ENCODE measurements at regions not wholly inside any gene's neighbourhood (a gene's known extent, or its start where the extent isn't known, plus 50 kb on each side); places are given as distances from the start of the nearest gene placed in this dataset.

- Histone ChIP-seq H3K27ac (ENCODE audit: low read length) (no peak overlapping the region), H3K36me3 (ENCODE audit: control insufficient read depth in 1 of 2, insufficient read depth in 2 of 2, low read length in 2 of 2) (no peaks in the 10 kb centered on the region), H3K9me3 (ENCODE audit: control insufficient read depth in 1 of 2, low read length in 2 of 2) (no peaks in the 10 kb centered on the region), H3K27me3 (ENCODE audit: low read depth, low read length) (no peaks in the 10 kb centered on the region), H3K4me3 (ENCODE audit: low read depth in 1 of 2, low read length in 2 of 2) (no peak overlapping the region), H3K4me1 (ENCODE audit: control insufficient read depth in 1 of 2, insufficient read depth in 2 of 2, low read length in 2 of 2) (no peaks in the 10 kb centered on the region)
Observed at GRCh38 chr14:87067591-87067990, 925.4 kb downstream of the GALC start.

GRCh38 chr14:87067061-87067460 lies 925.9 kb downstream of the GALC start:
- H3K9me3 ChIP-seq (ENCODE audit: control insufficient read depth in 1 of 2, low read length in 2 of 2), result no peaks in the 10 kb centered on the region
- no peaks in the 10 kb centered on the region for H3K36me3 ChIP-seq (ENCODE audit: control insufficient read depth in 1 of 2, insufficient read depth in 2 of 2, low read length in 2 of 2)
- no peak overlapping the region for H3K27ac ChIP-seq (ENCODE audit: low read length)
- H3K4me1 ChIP-seq (ENCODE audit: control insufficient read depth in 1 of 2, insufficient read depth in 2 of 2, low read length in 2 of 2), result no peaks in the 10 kb centered on the region
- no peaks in the 10 kb centered on the region for H3K27me3 ChIP-seq (ENCODE audit: low read depth, low read length)
- no peak overlapping the region for H3K4me3 ChIP-seq (ENCODE audit: low read depth in 1 of 2, low read length in 2 of 2)

GRCh38 chr14:87066221-87066817 lies 926.7 kb downstream of the GALC start:
- Histone ChIP-seq H3K27me3 (ENCODE audit: low read depth, low read length) (no peaks in the 10 kb centered on the region), H3K4me3 (ENCODE audit: low read depth in 1 of 2, low read length in 2 of 2) (no peak overlapping the region), H3K4me1 (ENCODE audit: control insufficient read depth in 1 of 2, insufficient read depth in 2 of 2, low read length in 2 of 2) (no peaks in the 10 kb centered on the region), H3K36me3 (ENCODE audit: control insufficient read depth in 1 of 2, insufficient read depth in 2 of 2, low read length in 2 of 2) (no peaks in the 10 kb centered on the region), H3K27ac (ENCODE audit: low read length) (no peak overlapping the region), H3K9me3 (ENCODE audit: control insufficient read depth in 1 of 2, low read length in 2 of 2) (no peaks in the 10 kb centered on the region)

GRCh38 chr14:87065366-87065765 lies 927.6 kb downstream of the GALC start:
- H3K9me3 ChIP-seq (ENCODE audit: control insufficient read depth in 1 of 2, low read length in 2 of 2), result no peaks in the 10 kb centered on the region
- H3K4me3 ChIP-seq (ENCODE audit: low read depth in 1 of 2, low read length in 2 of 2), result no peak overlapping the region
- no peak overlapping the region for H3K27ac ChIP-seq (ENCODE audit: low read length)
- no peaks in the 10 kb centered on the region for H3K4me1 ChIP-seq (ENCODE audit: control insufficient read depth in 1 of 2, insufficient read depth in 2 of 2, low read length in 2 of 2)
- no peaks in the 10 kb centered on the region for H3K27me3 ChIP-seq (ENCODE audit: low read depth, low read length)
- H3K36me3 ChIP-seq (ENCODE audit: control insufficient read depth in 1 of 2, insufficient read depth in 2 of 2, low read length in 2 of 2), result no peaks in the 10 kb centered on the region

GRCh38 chr14:87063181-87063580 lies 929.8 kb downstream of the GALC start:
- Histone ChIP-seq H3K27me3 (ENCODE audit: low read depth, low read length) (no peaks in the 10 kb centered on the region), H3K4me3 (ENCODE audit: low read depth in 1 of 2, low read length in 2 of 2) (no peak overlapping the region), H3K27ac (ENCODE audit: low read length) (no peak overlapping the region), H3K9me3 (ENCODE audit: control insufficient read depth in 1 of 2, low read length in 2 of 2) (no peaks in the 10 kb centered on the region), H3K36me3 (ENCODE audit: control insufficient read depth in 1 of 2, insufficient read depth in 2 of 2, low read length in 2 of 2) (no peaks in the 10 kb centered on the region), H3K4me1 (ENCODE audit: control insufficient read depth in 1 of 2, insufficient read depth in 2 of 2, low read length in 2 of 2) (no peaks in the 10 kb centered on the region)

GRCh38 chr14:87060405-87060804 lies 932.6 kb downstream of the GALC start:
- Histone ChIP-seq H3K27ac (ENCODE audit: low read length) (no peak overlapping the region), H3K4me3 (ENCODE audit: low read depth in 1 of 2, low read length in 2 of 2) (no peak overlapping the region), H3K36me3 (ENCODE audit: control insufficient read depth in 1 of 2, insufficient read depth in 2 of 2, low read length in 2 of 2) (no peaks in the 10 kb centered on the region), H3K4me1 (ENCODE audit: control insufficient read depth in 1 of 2, insufficient read depth in 2 of 2, low read length in 2 of 2) (no peaks in the 10 kb centered on the region), H3K27me3 (ENCODE audit: low read depth, low read length) (no peaks in the 10 kb centered on the region), H3K9me3 (ENCODE audit: control insufficient read depth in 1 of 2, low read length in 2 of 2) (no peaks in the 10 kb centered on the region)

- Histone ChIP-seq H3K9me3 (ENCODE audit: control insufficient read depth in 1 of 2, low read length in 2 of 2) (no peaks in the 10 kb centered on the region), H3K36me3 (ENCODE audit: control insufficient read depth in 1 of 2, insufficient read depth in 2 of 2, low read length in 2 of 2) (no peaks in the 10 kb centered on the region), H3K27me3 (ENCODE audit: low read depth, low read length) (no peaks in the 10 kb centered on the region), H3K27ac (ENCODE audit: low read length) (no peak overlapping the region), H3K4me1 (ENCODE audit: control insufficient read depth in 1 of 2, insufficient read depth in 2 of 2, low read length in 2 of 2) (no peaks in the 10 kb centered on the region), H3K4me3 (ENCODE audit: low read depth in 1 of 2, low read length in 2 of 2) (no peak overlapping the region)
Observed at GRCh38 chr14:87059060-87059839, 933.7 kb downstream of the GALC start.

- H3K27me3 ChIP-seq (ENCODE audit: low read depth, low read length), result no peaks in the 10 kb centered on the region
- H3K4me3 ChIP-seq (ENCODE audit: low read depth in 1 of 2, low read length in 2 of 2), result no peak overlapping the region
- no peaks in the 10 kb centered on the region for H3K36me3 ChIP-seq (ENCODE audit: control insufficient read depth in 1 of 2, insufficient read depth in 2 of 2, low read length in 2 of 2)
- H3K9me3 ChIP-seq (ENCODE audit: control insufficient read depth in 1 of 2, low read length in 2 of 2), result no peaks in the 10 kb centered on the region
- H3K27ac ChIP-seq (ENCODE audit: low read length), result no peak overlapping the region
- no peaks in the 10 kb centered on the region for H3K4me1 ChIP-seq (ENCODE audit: control insufficient read depth in 1 of 2, insufficient read depth in 2 of 2, low read length in 2 of 2)
Observed at GRCh38 chr14:87055007-87055406, 938.0 kb downstream of the GALC start.

- Histone ChIP-seq H3K27ac (ENCODE audit: low read length) (no peak overlapping the region), H3K36me3 (ENCODE audit: control insufficient read depth in 1 of 2, insufficient read depth in 2 of 2, low read length in 2 of 2) (no peaks in the 10 kb centered on the region), H3K4me3 (ENCODE audit: low read depth in 1 of 2, low read length in 2 of 2) (no peak overlapping the region), H3K4me1 (ENCODE audit: control insufficient read depth in 1 of 2, insufficient read depth in 2 of 2, low read length in 2 of 2) (no peaks in the 10 kb centered on the region), H3K9me3 (ENCODE audit: control insufficient read depth in 1 of 2, low read length in 2 of 2) (no peaks in the 10 kb centered on the region), H3K27me3 (ENCODE audit: low read depth, low read length) (no peaks in the 10 kb centered on the region)
Observed at GRCh38 chr14:87052646-87053225, 940.2 kb downstream of the GALC start.

- H3K27ac ChIP-seq (ENCODE audit: low read length), result no peak overlapping the region
- no peaks in the 10 kb centered on the region for H3K4me1 ChIP-seq (ENCODE audit: control insufficient read depth in 1 of 2, insufficient read depth in 2 of 2, low read length in 2 of 2)
- no peaks in the 10 kb centered on the region for H3K27me3 ChIP-seq (ENCODE audit: low read depth, low read length)
- no peak overlapping the region for H3K4me3 ChIP-seq (ENCODE audit: low read depth in 1 of 2, low read length in 2 of 2)
- H3K9me3 ChIP-seq (ENCODE audit: control insufficient read depth in 1 of 2, low read length in 2 of 2), result no peaks in the 10 kb centered on the region
- H3K36me3 ChIP-seq (ENCODE audit: control insufficient read depth in 1 of 2, insufficient read depth in 2 of 2, low read length in 2 of 2), result no peaks in the 10 kb centered on the region
Observed at GRCh38 chr14:87050421-87050820, 942.6 kb downstream of the GALC start.

GRCh38 chr14:87049950-87050349 lies 943.0 kb downstream of the GALC start:
- Histone ChIP-seq H3K4me1 (ENCODE audit: control insufficient read depth in 1 of 2, insufficient read depth in 2 of 2, low read length in 2 of 2) (no peaks in the 10 kb centered on the region), H3K27me3 (ENCODE audit: low read depth, low read length) (no peaks in the 10 kb centered on the region), H3K9me3 (ENCODE audit: control insufficient read depth in 1 of 2, low read length in 2 of 2) (no peaks in the 10 kb centered on the region), H3K27ac (ENCODE audit: low read length) (no peak overlapping the region), H3K4me3 (ENCODE audit: low read depth in 1 of 2, low read length in 2 of 2) (no peak overlapping the region), H3K36me3 (ENCODE audit: control insufficient read depth in 1 of 2, insufficient read depth in 2 of 2, low read length in 2 of 2) (no peaks in the 10 kb centered on the region)

Measured in muscle layer of duodenum (tissue), 2 donors.